ENCODE measurements at regions not wholly inside any gene's neighbourhood (a gene's known extent, or its start where the extent isn't known, plus 50 kb on each side); places are given as distances from the start of the nearest gene placed in this dataset.

- TF ChIP-seq ZNF790 (CRISPR knock-in tag; IDR thresholded peaks at IDR 0.05; ENCODE audit: borderline replicate concordance) (no peak), ZBTB38 (CRISPR knock-in tag; IDR thresholded peaks at IDR 0.05) (peak; percentile 44; the same call in 1 of the 2 replicates)
- TF ChIP-seq, protein P1, sequence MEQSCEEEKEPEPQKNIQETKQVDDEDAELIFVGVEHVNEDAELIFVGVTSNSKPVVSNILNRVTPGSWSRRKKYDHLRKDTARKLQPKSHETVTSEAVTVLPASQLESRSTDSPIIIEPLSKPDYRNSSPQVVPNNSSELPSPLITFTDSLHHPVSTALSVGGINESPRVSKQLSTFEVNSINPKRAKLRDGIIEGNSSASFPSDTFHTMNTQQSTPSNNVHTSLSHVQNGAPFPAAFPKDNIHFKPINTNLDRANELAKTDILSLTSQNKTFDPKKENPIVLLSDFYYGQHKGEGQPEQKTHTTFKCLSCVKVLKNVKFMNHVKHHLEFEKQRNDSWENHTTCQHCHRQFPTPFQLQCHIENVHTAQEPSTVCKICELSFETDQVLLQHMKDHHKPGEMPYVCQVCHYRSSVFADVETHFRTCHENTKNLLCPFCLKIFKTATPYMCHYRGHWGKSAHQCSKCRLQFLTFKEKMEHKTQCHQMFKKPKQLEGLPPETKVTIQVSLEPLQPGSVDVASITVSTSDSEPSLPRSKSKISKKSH (CRISPR knock-in tag; IDR thresholded peaks at IDR 0.05; ENCODE audit: borderline replicate concordance): no peak
- TF ChIP-seq, protein P2, sequence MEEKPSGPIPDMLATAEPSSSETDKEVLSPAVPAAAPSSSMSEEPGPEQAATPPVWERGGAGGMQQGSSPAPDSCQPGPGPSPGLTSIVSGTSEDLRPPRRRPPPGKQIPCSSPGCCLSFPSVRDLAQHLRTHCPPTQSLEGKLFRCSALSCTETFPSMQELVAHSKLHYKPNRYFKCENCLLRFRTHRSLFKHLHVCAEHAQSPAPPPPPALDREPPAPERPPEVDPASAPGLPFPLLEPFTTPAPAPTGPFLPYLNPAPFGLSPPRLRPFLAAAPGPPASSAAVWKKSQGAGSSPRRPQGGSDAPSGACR (CRISPR knock-in tag; IDR thresholded peaks at IDR 0.05): peak; percentile 17; the same call in 1 of the 2 replicates
These were observed 95.8 kb upstream of the UMPS start (continued) for GRCh38 chr3:124634210-124635168.

DNA sequence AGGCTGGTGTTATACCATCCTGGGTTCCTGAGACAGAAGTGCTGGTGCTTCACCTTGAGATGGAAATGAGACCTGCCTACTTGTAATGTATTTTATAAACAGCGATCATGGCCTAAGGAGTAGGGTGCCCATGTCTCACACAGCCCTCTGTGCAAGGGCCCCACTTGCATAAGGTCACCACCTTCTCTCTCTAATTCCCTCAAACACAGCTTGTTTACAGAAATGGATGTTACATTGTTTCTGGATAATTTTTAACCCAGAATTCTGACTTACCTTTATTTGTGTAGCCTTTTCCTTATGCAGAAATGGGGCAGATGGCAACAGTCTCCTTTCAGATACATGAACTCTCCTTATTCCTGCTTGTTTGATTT is 95.1 kb upstream of the UMPS start:
- no TSS peak for BruUV-seq (replicated peaks)
- H3K4me1 ChIP-seq (ENCODE audit: insufficient read depth, low read length): peaks cover 66% of the 10 kb centered on the region
- H3K27me3 ChIP-seq (ENCODE audit: control insufficient read depth in 1 of 2, insufficient read depth in 2 of 2, low read length in 2 of 2): no peaks in the 10 kb centered on the region
- H3K9ac ChIP-seq (ENCODE audit: insufficient read depth, low read depth, low read length): peak overlapping the region; percentile 56
- H3K36me3 ChIP-seq (replicated peaks in 1 of 2; ENCODE audit: control insufficient read depth in 1 of 2, insufficient read depth in 2 of 2, low read length in 2 of 2): peaks cover 5 to 20% of the 10 kb centered on the region in 2 experiments; a peak in 4 of 5 replicates
- no peaks in the 10 kb centered on the region for H3K9me3 ChIP-seq (ENCODE audit: low read length)
- 0% methylated on average over 1 of the region's 1 CpG for WGBS (ENCODE audit: low lambda C conversion rate)
- ChIA-PET CTCF (ENCODE audit: low intra/inter-chr PET ratio, low total read pairs) (no interaction called here), POLR2A (interaction anchor here (0.9 to 5.5 kb wide), 14 partner anchors 9 to 96 kb away, joined by 3 to 114 read pairs (median 9); partner anchors contain the start of gene UMPS)
- no peaks in the 10 kb centered on the region for H3K79me2 ChIP-seq (ENCODE audit: insufficient read depth, low read length)
- peak overlapping the region; percentile 75 for H3K4me2 ChIP-seq (ENCODE audit: low read depth, low read length)
- DNase-seq (ENCODE audit: low spot score): peak; percentile 84
- in situ Hi-C loops (cut with HindIII; ENCODE audit: extremely low pct_ligation_motif_present, low pct_unique_long_range_greater_than_20kb): no loop called here
- H2AFZ ChIP-seq (ENCODE audit: low read length): no peak overlapping the region
- H4K20me1 ChIP-seq (ENCODE audit: insufficient read depth, low read length): no peaks in the 10 kb centered on the region
- peak; percentile 88 for ATAC-seq
- peak overlapping the region; percentile 76 for H3K27ac ChIP-seq (ENCODE audit: extremely low read length, insufficient read depth, low read length)
- H3K4me3 ChIP-seq (replicated peaks in 1 of 3; ENCODE audit: insufficient read depth in 1 of 3, low read depth in 2 of 3, low read length in 3 of 3): peak overlapping the region; percentile 5 to 31 (median 29); a peak in 3 of 6 replicates
- intact Hi-C loops (cut with micrococcal nuclease; ENCODE audit: unreplicated experiment): loop anchor here (2.0 to 5.0 kb wide), 3 partner anchors 14 to 56 kb away; no protein-coding TSS in a partner anchor
- peak; percentile 90 for FAIRE-seq
- TF ChIP-seq ELF4 (CRISPR knock-in tag; IDR thresholded peaks at IDR 0.05; ENCODE audit: borderline replicate concordance) (no peak), ARHGAP35 (CRISPR knock-in tag; IDR thresholded peaks at IDR 0.05; ENCODE audit: borderline replicate concordance) (no peak), ATF1 (CRISPR knock-in tag; IDR thresholded peaks at IDR 0.05) (no peak), CEBPB (IDR thresholded peaks at IDR 0.05; ENCODE audit: borderline replicate concordance, low read depth, low read length) (peak; percentile 37; the same call in 1 of the 2 replicates), PRMT3 (CRISPR knock-in tag; IDR thresholded peaks at IDR 0.05; ENCODE audit: borderline replicate concordance, low read depth) (no peak)
- TF ChIP-seq, protein P3, sequence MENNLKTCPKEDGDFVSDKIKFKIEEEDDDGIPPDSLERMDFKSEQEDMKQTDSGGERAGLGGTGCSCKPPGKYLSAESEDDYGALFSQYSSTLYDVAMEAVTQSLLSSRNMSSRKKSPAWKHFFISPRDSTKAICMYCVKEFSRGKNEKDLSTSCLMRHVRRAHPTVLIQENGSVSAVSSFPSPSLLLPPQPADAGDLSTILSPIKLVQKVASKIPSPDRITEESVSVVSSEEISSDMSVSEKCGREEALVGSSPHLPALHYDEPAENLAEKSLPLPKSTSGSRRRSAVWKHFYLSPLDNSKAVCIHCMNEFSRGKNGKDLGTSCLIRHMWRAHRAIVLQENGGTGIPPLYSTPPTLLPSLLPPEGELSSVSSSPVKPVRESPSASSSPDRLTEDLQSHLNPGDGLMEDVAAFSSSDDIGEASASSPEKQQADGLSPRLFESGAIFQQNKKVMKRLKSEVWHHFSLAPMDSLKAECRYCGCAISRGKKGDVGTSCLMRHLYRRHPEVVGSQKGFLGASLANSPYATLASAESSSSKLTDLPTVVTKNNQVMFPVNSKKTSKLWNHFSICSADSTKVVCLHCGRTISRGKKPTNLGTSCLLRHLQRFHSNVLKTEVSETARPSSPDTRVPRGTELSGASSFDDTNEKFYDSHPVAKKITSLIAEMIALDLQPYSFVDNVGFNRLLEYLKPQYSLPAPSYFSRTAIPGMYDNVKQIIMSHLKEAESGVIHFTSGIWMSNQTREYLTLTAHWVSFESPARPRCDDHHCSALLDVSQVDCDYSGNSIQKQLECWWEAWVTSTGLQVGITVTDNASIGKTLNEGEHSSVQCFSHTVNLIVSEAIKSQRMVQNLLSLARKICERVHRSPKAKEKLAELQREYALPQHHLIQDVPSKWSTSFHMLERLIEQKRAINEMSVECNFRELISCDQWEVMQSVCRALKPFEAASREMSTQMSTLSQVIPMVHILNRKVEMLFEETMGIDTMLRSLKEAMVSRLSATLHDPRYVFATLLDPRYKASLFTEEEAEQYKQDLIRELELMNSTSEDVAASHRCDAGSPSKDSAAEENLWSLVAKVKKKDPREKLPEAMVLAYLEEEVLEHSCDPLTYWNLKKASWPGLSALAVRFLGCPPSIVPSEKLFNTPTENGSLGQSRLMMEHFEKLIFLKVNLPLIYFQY (CRISPR knock-in tag; IDR thresholded peaks at IDR 0.05; ENCODE audit: borderline replicate concordance): no peak
- TF ChIP-seq, protein P4, sequence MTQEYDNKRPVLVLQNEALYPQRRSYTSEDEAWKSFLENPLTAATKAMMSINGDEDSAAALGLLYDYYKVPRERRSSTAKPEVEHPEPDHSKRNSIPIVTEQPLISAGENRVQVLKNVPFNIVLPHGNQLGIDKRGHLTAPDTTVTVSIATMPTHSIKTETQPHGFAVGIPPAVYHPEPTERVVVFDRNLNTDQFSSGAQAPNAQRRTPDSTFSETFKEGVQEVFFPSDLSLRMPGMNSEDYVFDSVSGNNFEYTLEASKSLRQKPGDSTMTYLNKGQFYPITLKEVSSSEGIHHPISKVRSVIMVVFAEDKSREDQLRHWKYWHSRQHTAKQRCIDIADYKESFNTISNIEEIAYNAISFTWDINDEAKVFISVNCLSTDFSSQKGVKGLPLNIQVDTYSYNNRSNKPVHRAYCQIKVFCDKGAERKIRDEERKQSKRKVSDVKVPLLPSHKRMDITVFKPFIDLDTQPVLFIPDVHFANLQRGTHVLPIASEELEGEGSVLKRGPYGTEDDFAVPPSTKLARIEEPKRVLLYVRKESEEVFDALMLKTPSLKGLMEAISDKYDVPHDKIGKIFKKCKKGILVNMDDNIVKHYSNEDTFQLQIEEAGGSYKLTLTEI (CRISPR knock-in tag; conservative IDR thresholded peaks at IDR 0.05): no peak

Data from HepG2 (cell line).